ENCODE measurements at regions not wholly inside any gene's neighbourhood (a gene's known extent, or its start where the extent isn't known, plus 50 kb on each side); places are given as distances from the start of the nearest gene placed in this dataset.
"Not testable (repeated sequence)": the region's sequence is repeated elsewhere in the genome, so short reads cannot be mapped to it uniquely, and the experiment has no call there.

GRCh38 chr13:63838366-63839110 is 2422.9 kb upstream of the PCDH20 start:
- DNase-seq (ENCODE audit: low read depth): no peak

- DNase-seq (ENCODE audit: low read depth): not testable (repeated sequence)
Measured at GRCh38 chr13:63837701-63838100, 2422.1 kb upstream of the PCDH20 start.

GRCh38 chr13:63829609-63830008 is 2414.0 kb upstream of the PCDH20 start:
- DNase-seq (ENCODE audit: low read depth): not testable (repeated sequence)

- DNase-seq (ENCODE audit: low read depth): not testable (repeated sequence)
Measured at GRCh38 chr13:63821785-63822184, 2406.1 kb upstream of the PCDH20 start.

GRCh38 chr13:63811428-63812004 is 2395.9 kb upstream of the PCDH20 start:
- DNase-seq (ENCODE audit: low read depth): not testable (repeated sequence)

GRCh38 chr13:63791134-63791533 is 2375.5 kb upstream of the PCDH20 start:
- DNase-seq (ENCODE audit: low read depth): not testable (repeated sequence)

- DNase-seq (ENCODE audit: low read depth): no peak
Measured at GRCh38 chr13:63774133-63774532, 2358.5 kb upstream of the PCDH20 start.

- no peak for DNase-seq (ENCODE audit: low read depth)
Measured at GRCh38 chr13:63773476-63773875, 2357.8 kb upstream of the PCDH20 start.

GRCh38 chr13:63757683-63758082 is 2342.0 kb upstream of the PCDH20 start:
- DNase-seq (ENCODE audit: low read depth): not testable (repeated sequence)

GRCh38 chr13:63749857-63750256 is 2334.2 kb upstream of the PCDH20 start:
- DNase-seq (ENCODE audit: low read depth): not testable (repeated sequence)

- DNase-seq (ENCODE audit: low read depth): not testable (repeated sequence)
Measured at GRCh38 chr13:63741814-63742101, 2326.1 kb upstream of the PCDH20 start.

- DNase-seq (ENCODE audit: low read depth): no peak
Measured at GRCh38 chr13:63741029-63741813, 2325.6 kb upstream of the PCDH20 start.

- DNase-seq (ENCODE audit: low read depth): not testable (repeated sequence)
Measured at GRCh38 chr13:63739112-63739735, 2323.6 kb upstream of the PCDH20 start.

- DNase-seq (ENCODE audit: low read depth): no peak
Measured at GRCh38 chr13:63737418-63737817, 2321.8 kb upstream of the PCDH20 start.

- no peak for DNase-seq (ENCODE audit: low read depth)
Measured at GRCh38 chr13:63731896-63732295, 2316.2 kb upstream of the PCDH20 start.

- DNase-seq (ENCODE audit: low read depth): not testable (repeated sequence)
Measured at GRCh38 chr13:63712159-63712558, 2296.5 kb upstream of the PCDH20 start.

GRCh38 chr13:63706751-63707150 is 2291.1 kb upstream of the PCDH20 start:
- DNase-seq (ENCODE audit: low read depth): no peak

GRCh38 chr13:63704521-63704920 is 2288.9 kb upstream of the PCDH20 start:
- DNase-seq (ENCODE audit: low read depth): no peak

GRCh38 chr13:63700350-63700749 is 2284.7 kb upstream of the PCDH20 start:
- DNase-seq (ENCODE audit: low read depth): no peak

GRCh38 chr13:63699948-63700347 is 2284.3 kb upstream of the PCDH20 start:
- no peak for DNase-seq (ENCODE audit: low read depth)

- DNase-seq (ENCODE audit: low read depth): no peak
Measured at GRCh38 chr13:63696055-63696454, 2280.4 kb upstream of the PCDH20 start.

GRCh38 chr13:63693696-63694095 is 2278.0 kb upstream of the PCDH20 start:
- no peak for DNase-seq (ENCODE audit: low read depth)

GRCh38 chr13:63691474-63691873 is 2275.8 kb upstream of the PCDH20 start:
- DNase-seq (ENCODE audit: low read depth): no peak
